Activated naive CD4-positive, alpha-beta T cell treated with anti-CD3 and anti-CD28 coated beads, Interleukin-2, amount 50 U/mL, for 72 hours (primary cell): ENCODE measurements at regions not wholly inside any gene's neighbourhood (a gene's known extent, or its start where the extent isn't known, plus 50 kb on each side); places are given as distances from the start of the nearest gene placed in this dataset.

Experiments
- ATAC-seq, 2 donors: fragments of 150-1000 bp; cut with Tn5 transposase; 2 replicates each; pipeline ENCODE4 v1.10.0; 2021; ENCODE audit warnings: mild to moderate bottlenecking in 2 of 2, moderate library complexity in 2 of 2
- DNase-seq, 2 donors: peaks; one replicate each; pipeline ENCODE4 v3.0.0; 2021 to 2022; ENCODE audit warnings: low spot score in 2 of 2
- H3K27ac Mint-ChIP-seq, 2 donors: one replicate each; pipeline ENCODE4 v1.8.0; 2022; ENCODE audit warnings: mild to moderate bottlenecking in 2 of 2, mixed read lengths in 2 of 2
- H3K36me3 Mint-ChIP-seq, 2 donors: one replicate each; pipeline ENCODE4 v1.8.0; 2022; ENCODE audit warnings: mixed read lengths in 2 of 2
- H3K9me3 Mint-ChIP-seq, 2 donors: one replicate each; pipeline ENCODE4 v1.8.0; 2022; ENCODE audit warnings: mixed read lengths in 2 of 2

GRCh38 chr3:39000008-39000450 lies 51.7 kb downstream of the SCN11A start:
- no peak for DNase-seq
- no peaks in the 10 kb centered on the region for H3K9me3 Mint-ChIP-seq
- no peak overlapping the region for H3K27ac Mint-ChIP-seq
- peak in 1 of 2 donors; percentile 65 for ATAC-seq
- no peaks in the 10 kb centered on the region for H3K36me3 Mint-ChIP-seq

GRCh38 chr3:38998086-38998485 lies 53.7 kb downstream of the SCN11A start:
- Mint-ChIP-seq H3K27ac (no peak overlapping the region), H3K9me3 (no peaks in the 10 kb centered on the region), H3K36me3 (no peaks in the 10 kb centered on the region)
- no peak for DNase-seq
- no peak for ATAC-seq

GRCh38 chr3:38996193-38996592 lies 55.6 kb downstream of the SCN11A start:
- ATAC-seq (no peak), DNase-seq (no peak)
- Mint-ChIP-seq H3K36me3 (no peaks in the 10 kb centered on the region), H3K27ac (no peak overlapping the region), H3K9me3 (no peaks in the 10 kb centered on the region)

- DNase-seq (no peak), ATAC-seq (no peak)
- no peaks in the 10 kb centered on the region for H3K36me3 Mint-ChIP-seq
- H3K27ac Mint-ChIP-seq, result no peak overlapping the region
- no peaks in the 10 kb centered on the region for H3K9me3 Mint-ChIP-seq
These were observed 57.5 kb downstream of the SCN11A start for GRCh38 chr3:38994251-38994650.

GRCh38 chr3:38992117-38992760 lies 59.5 kb downstream of the SCN11A start:
- no peak overlapping the region for H3K27ac Mint-ChIP-seq
- H3K36me3 Mint-ChIP-seq, result no peaks in the 10 kb centered on the region
- peak in 1 of 2 donors; percentile 24 for ATAC-seq
- no peaks in the 10 kb centered on the region for H3K9me3 Mint-ChIP-seq
- DNase-seq, result no peak

- ATAC-seq (no peak), DNase-seq (no peak)
- Mint-ChIP-seq H3K36me3 (no peaks in the 10 kb centered on the region), H3K9me3 (no peaks in the 10 kb centered on the region), H3K27ac (no peak overlapping the region)
These were observed 61.1 kb downstream of the SCN11A start for GRCh38 chr3:38990621-38991020.

- ATAC-seq (no peak), DNase-seq (no peak)
- no peak overlapping the region for H3K27ac Mint-ChIP-seq
- no peaks in the 10 kb centered on the region for H3K9me3 Mint-ChIP-seq
- H3K36me3 Mint-ChIP-seq, result no peaks in the 10 kb centered on the region
These were observed 61.7 kb downstream of the SCN11A start for GRCh38 chr3:38989917-38990510.

- DNase-seq (no peak), ATAC-seq (no peak)
- H3K9me3 Mint-ChIP-seq, result no peaks in the 10 kb centered on the region
- H3K27ac Mint-ChIP-seq, result no peak overlapping the region
- H3K36me3 Mint-ChIP-seq, result no peaks in the 10 kb centered on the region
These were observed 62.8 kb downstream of the SCN11A start for GRCh38 chr3:38988955-38989354.

GRCh38 chr3:38987456-38987855 lies 64.3 kb downstream of the SCN11A start:
- DNase-seq (no peak), ATAC-seq (no peak)
- H3K36me3 Mint-ChIP-seq, result no peaks in the 10 kb centered on the region
- no peaks in the 10 kb centered on the region for H3K9me3 Mint-ChIP-seq
- no peak overlapping the region for H3K27ac Mint-ChIP-seq

GRCh38 chr3:38986901-38987300 lies 64.8 kb downstream of the SCN11A start:
- no peak for ATAC-seq
- no peak for DNase-seq
- Mint-ChIP-seq H3K9me3 (no peaks in the 10 kb centered on the region), H3K36me3 (no peaks in the 10 kb centered on the region), H3K27ac (no peak overlapping the region)

- no peak for DNase-seq
- Mint-ChIP-seq H3K27ac (no peak overlapping the region), H3K9me3 (no peaks in the 10 kb centered on the region), H3K36me3 (no peaks in the 10 kb centered on the region)
- no peak for ATAC-seq
These were observed 65.8 kb downstream of the SCN11A start for GRCh38 chr3:38985981-38986380.

GRCh38 chr3:38985581-38985980 lies 66.2 kb downstream of the SCN11A start:
- H3K27ac Mint-ChIP-seq, result no peak overlapping the region
- H3K9me3 Mint-ChIP-seq, result no peaks in the 10 kb centered on the region
- H3K36me3 Mint-ChIP-seq, result no peaks in the 10 kb centered on the region
- DNase-seq (no peak), ATAC-seq (no peak)

GRCh38 chr3:38984731-38985130 lies 67.0 kb downstream of the SCN11A start:
- H3K27ac Mint-ChIP-seq, result no peak overlapping the region
- no peaks in the 10 kb centered on the region for H3K36me3 Mint-ChIP-seq
- no peak for ATAC-seq
- DNase-seq, result no peak
- H3K9me3 Mint-ChIP-seq, result no peaks in the 10 kb centered on the region

- H3K9me3 Mint-ChIP-seq, result no peaks in the 10 kb centered on the region
- DNase-seq, result no peak
- no peak overlapping the region for H3K27ac Mint-ChIP-seq
- ATAC-seq, result no peak
- no peaks in the 10 kb centered on the region for H3K36me3 Mint-ChIP-seq
These were observed 67.6 kb downstream of the SCN11A start for GRCh38 chr3:38984110-38984509.

- H3K36me3 Mint-ChIP-seq, result no peaks in the 10 kb centered on the region
- no peak for ATAC-seq
- H3K9me3 Mint-ChIP-seq, result no peaks in the 10 kb centered on the region
- no peak overlapping the region for H3K27ac Mint-ChIP-seq
- no peak for DNase-seq
These were observed 70.8 kb downstream of the SCN11A start for GRCh38 chr3:38980938-38981337.

GRCh38 chr3:38978729-38979128 lies 73.0 kb downstream of the SCN11A start:
- Mint-ChIP-seq H3K27ac (no peak overlapping the region), H3K36me3 (no peaks in the 10 kb centered on the region), H3K9me3 (no peaks in the 10 kb centered on the region)
- ATAC-seq (no peak), DNase-seq (no peak)

GRCh38 chr3:38970851-38971638 lies 80.7 kb downstream of the SCN11A start:
- H3K9me3 Mint-ChIP-seq, result no peaks in the 10 kb centered on the region
- DNase-seq (no peak), ATAC-seq (no peak)
- H3K27ac Mint-ChIP-seq, result peak overlapping the region in 1 of 2 donors; percentile 0
- H3K36me3 Mint-ChIP-seq, result no peaks in the 10 kb centered on the region
